ENCODE measurements at regions not wholly inside any gene's neighbourhood (a gene's known extent, or its start where the extent isn't known, plus 50 kb on each side); places are given as distances from the start of the nearest gene placed in this dataset.
"Not testable (repeated sequence)": the region's sequence is repeated elsewhere in the genome, so short reads cannot be mapped to it uniquely, and the experiment has no call there.

GRCh38 chr2:180876506-180876905, 103.9 kb upstream of the UBE2E3 start:
- no peak overlapping the region for H3K4me3 ChIP-seq (ENCODE audit: control insufficient read depth, low read depth, low read length)
- TF ChIP-seq CTCF (conservative IDR thresholded peaks at IDR 0.05; ENCODE audit: control insufficient read depth, insufficient read depth, low read depth, low read length) = no peak
- DNase-seq (ENCODE audit: low read depth) = no peak

GRCh38 chr2:180873219-180873618, 107.2 kb upstream of the UBE2E3 start:
- no peak overlapping the region for H3K4me3 ChIP-seq (ENCODE audit: control insufficient read depth, low read depth, low read length)
- DNase-seq (ENCODE audit: low read depth) = no peak
- no peak for TF ChIP-seq CTCF (conservative IDR thresholded peaks at IDR 0.05; ENCODE audit: control insufficient read depth, insufficient read depth, low read depth, low read length)

- not testable (repeated sequence) for DNase-seq (ENCODE audit: low read depth); H3K4me3 ChIP-seq (ENCODE audit: control insufficient read depth, low read depth, low read length)
Observed at GRCh38 chr2:180872781-180873180, 107.6 kb upstream of the UBE2E3 start.

- DNase-seq (ENCODE audit: low read depth) = peak; percentile 34
- no peak for TF ChIP-seq CTCF (conservative IDR thresholded peaks at IDR 0.05; ENCODE audit: control insufficient read depth, insufficient read depth, low read depth, low read length)
- no peak overlapping the region for H3K4me3 ChIP-seq (ENCODE audit: control insufficient read depth, low read depth, low read length)
Observed at GRCh38 chr2:180872255-180872654, 108.2 kb upstream of the UBE2E3 start.

GRCh38 chr2:180871649-180872048, 108.8 kb upstream of the UBE2E3 start:
- no peak for DNase-seq (ENCODE audit: low read depth)
- no peak for TF ChIP-seq CTCF (conservative IDR thresholded peaks at IDR 0.05; ENCODE audit: control insufficient read depth, insufficient read depth, low read depth, low read length)
- no peak overlapping the region for H3K4me3 ChIP-seq (ENCODE audit: control insufficient read depth, low read depth, low read length)

GRCh38 chr2:180849851-180850250, 130.6 kb upstream of the UBE2E3 start:
- TF ChIP-seq CTCF (conservative IDR thresholded peaks at IDR 0.05; ENCODE audit: control insufficient read depth, insufficient read depth, low read depth, low read length) = no peak
- DNase-seq (ENCODE audit: low read depth) = no peak
- no peak overlapping the region for H3K4me3 ChIP-seq (ENCODE audit: control insufficient read depth, low read depth, low read length)

GRCh38 chr2:180848393-180848792, 132.0 kb upstream of the UBE2E3 start:
- H3K4me3 ChIP-seq (ENCODE audit: control insufficient read depth, low read depth, low read length) = no peak overlapping the region
- no peak for TF ChIP-seq CTCF (conservative IDR thresholded peaks at IDR 0.05; ENCODE audit: control insufficient read depth, insufficient read depth, low read depth, low read length)
- no peak for DNase-seq (ENCODE audit: low read depth)
